Esophagus squamous epithelium (tissue), 4 donors: ENCODE measurements at regions not wholly inside any gene's neighbourhood (a gene's known extent, or its start where the extent isn't known, plus 50 kb on each side); places are given as distances from the start of the nearest gene placed in this dataset.

Experiments
- CTCF ChIP-seq, 6 experiments: fragments of 450-650 bp in 4 of 6; fragments of 200-600 bp in 2 of 6; sonication (generic) in 2 of 6; IDR thresholded peaks; one replicate each; pipeline ENCODE4 v1.5.1; 2016 to 2019; ENCODE audit warnings: antibody characterized with exemption in 6 of 6, mild to moderate bottlenecking in 4 of 6, moderate library complexity in 4 of 6
- POLR2A ChIP-seq, 4 donors: fragments of 450-650 bp; IDR thresholded peaks; one replicate each; pipeline ENCODE4 v1.6.1; 2017; ENCODE audit warnings: antibody characterized with exemption in 4 of 4, mild to moderate bottlenecking in 4 of 4, moderate library complexity in 3 of 4

GRCh38 chr1:14233510-14233909 is 365.0 kb upstream of the KAZN start:
- no peak for TF ChIP-seq CTCF (IDR thresholded peaks at IDR 0.05)
- TF ChIP-seq POLR2A (IDR thresholded peaks at IDR 0.05) = no peak
